ENCODE measurements at regions not wholly inside any gene's neighbourhood (a gene's known extent, or its start where the extent isn't known, plus 50 kb on each side); places are given as distances from the start of the nearest gene placed in this dataset.
"Not testable (repeated sequence)": the region's sequence is repeated elsewhere in the genome, so short reads cannot be mapped to it uniquely, and the experiment has no call there.

- intact Hi-C loops (cut with DNase I; ENCODE audit: low total_unique reads) (no loop called here), in situ Hi-C loops (cut with MboI; ENCODE audit: low pct_ligation_motif_present in 1 of 4, low pct_unique_long_range_greater_than_20kb in 1 of 4, low sequenced_read_pairs in 3 of 4) (no loop called here)
- Histone ChIP-seq H3K27ac (no peak overlapping the region), H3K4me1 (peaks cover 0 to 11% (median 7%) of the 10 kb centered on the region in 4 donors), H3K36me3 (no peaks in the 10 kb centered on the region), H3K9me3 (no peaks in the 10 kb centered on the region), H3K4me3 (no peak overlapping the region), H3K27me3 (peaks cover 30% of the 10 kb centered on the region)
- no peak for DNase-seq
- 19 to 26% methylated on average over 7 to 9 of the region's 9 CpGs for WGBS, 2 donors (ENCODE audit: low coverage in 1 of 2)
- TF ChIP-seq POLR2AphosphoS5 (IDR thresholded peaks at IDR 0.05): no peak
- TF ChIP-seq EP300 (IDR thresholded peaks at IDR 0.05; ENCODE audit: low read depth): no peak
- TF ChIP-seq CTCF (IDR thresholded peaks at IDR 0.05): no peak
- no peak for TF ChIP-seq POLR2A (IDR thresholded peaks at IDR 0.05)
Observed at GRCh38 chr17:77802333-77802615, 156.2 kb upstream of the TNRC6C start.

GRCh38 chr17:77802811-77803220, 155.7 kb upstream of the TNRC6C start:
- Histone ChIP-seq H3K27me3 (peaks cover 30% of the 10 kb centered on the region), H3K27ac (peak overlapping the region in 2 of 4 donors; percentile 3 to 4), H3K9me3 (no peaks in the 10 kb centered on the region), H3K4me1 (peaks cover 0 to 11% (median 7%) of the 10 kb centered on the region in 4 donors), H3K4me3 (no peak overlapping the region), H3K36me3 (no peaks in the 10 kb centered on the region)
- in situ Hi-C loops (cut with MboI; ENCODE audit: low pct_ligation_motif_present in 1 of 4, low pct_unique_long_range_greater_than_20kb in 1 of 4, low sequenced_read_pairs in 3 of 4) (no loop called here), intact Hi-C loops (cut with DNase I; ENCODE audit: low total_unique reads) (no loop called here)
- DNase-seq: no peak
- no peak for TF ChIP-seq POLR2AphosphoS5 (IDR thresholded peaks at IDR 0.05)
- no peak for TF ChIP-seq CTCF (IDR thresholded peaks at IDR 0.05)
- TF ChIP-seq POLR2A (IDR thresholded peaks at IDR 0.05): no peak
- TF ChIP-seq EP300 (IDR thresholded peaks at IDR 0.05; ENCODE audit: low read depth): no peak
- 6 to 11% methylated on average over 6 to 10 of the region's 10 CpGs for WGBS, 2 donors (ENCODE audit: low coverage in 1 of 2)

DNA sequence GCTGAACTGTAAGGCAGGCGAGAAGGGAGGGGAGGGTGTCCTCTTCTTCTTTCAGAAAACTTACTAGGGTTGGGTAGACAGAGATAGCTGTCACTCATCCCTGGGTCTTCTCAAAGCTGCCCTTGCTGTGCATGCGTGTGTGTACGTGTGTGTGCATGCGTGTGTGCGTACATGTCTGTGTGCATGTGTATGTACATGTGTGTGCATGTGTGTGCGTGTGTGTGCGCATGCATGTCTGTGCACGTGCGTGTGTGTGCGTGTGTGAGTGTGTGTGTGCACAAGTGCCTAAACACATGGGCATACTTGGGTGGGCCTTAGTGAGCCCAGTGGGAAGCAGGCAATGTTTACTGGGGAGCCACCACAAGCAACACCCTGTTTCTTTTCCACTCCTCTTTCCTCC, 154.8 kb upstream of the TNRC6C start:
- no peak overlapping the region for H3K4me3 ChIP-seq
- H3K27me3 ChIP-seq: peaks cover 30% of the 10 kb centered on the region
- DNase-seq: no peak
- intact Hi-C loops (cut with DNase I; ENCODE audit: low total_unique reads): no loop called here
- in situ Hi-C loops (cut with MboI; ENCODE audit: low pct_ligation_motif_present in 1 of 4, low pct_unique_long_range_greater_than_20kb in 1 of 4, low sequenced_read_pairs in 3 of 4): no loop called here
- H3K36me3 ChIP-seq: no peaks in the 10 kb centered on the region
- no peaks in the 10 kb centered on the region for H3K9me3 ChIP-seq
- peaks cover 0 to 11% (median 7%) of the 10 kb centered on the region in 4 donors for H3K4me1 ChIP-seq
- TF ChIP-seq EP300 (IDR thresholded peaks at IDR 0.05; ENCODE audit: low read depth) (no peak), CTCF (IDR thresholded peaks at IDR 0.05) (no peak), POLR2A (IDR thresholded peaks at IDR 0.05) (no peak), POLR2AphosphoS5 (IDR thresholded peaks at IDR 0.05) (no peak)
- WGBS, 2 donors (ENCODE audit: low coverage in 1 of 2): 94% methylated on average over 10 of the region's 10 CpGs; no CpG with 5 or more reads in 1 of the 2 donors
- no peak overlapping the region for H3K27ac ChIP-seq

DNA sequence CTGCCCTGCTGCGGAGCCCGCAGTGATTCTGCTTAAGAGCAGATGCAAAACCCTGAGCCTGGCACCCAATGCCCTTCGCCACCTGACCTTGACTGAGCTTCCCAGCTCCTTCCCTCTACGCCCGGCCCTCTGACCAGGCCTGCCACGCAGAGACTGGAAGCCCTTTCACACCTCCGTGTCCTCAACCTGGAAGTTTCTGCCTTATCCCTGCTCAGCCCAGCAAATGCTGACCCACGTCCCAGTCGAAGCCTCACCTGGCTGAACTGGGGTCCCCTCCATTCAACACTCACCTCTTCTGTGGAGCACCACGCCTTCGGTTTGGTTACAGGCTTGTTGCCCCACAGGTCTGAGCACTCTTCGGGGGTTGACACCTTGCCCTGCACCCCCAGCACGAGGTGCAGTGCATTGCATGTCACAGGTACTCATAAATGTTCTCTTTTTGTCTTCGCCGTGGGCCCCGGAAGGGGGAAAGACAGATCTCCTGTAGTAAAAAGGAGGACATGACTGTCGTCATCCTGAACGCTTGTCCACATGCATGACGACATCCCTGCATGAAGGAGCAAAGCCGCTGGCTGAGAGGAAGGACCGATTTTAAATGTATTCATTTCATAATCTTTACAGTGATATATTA, 153.6 kb upstream of the TNRC6C start:
- H3K4me3 ChIP-seq: no peak overlapping the region
- in situ Hi-C loops (cut with MboI; ENCODE audit: low pct_ligation_motif_present in 1 of 4, low pct_unique_long_range_greater_than_20kb in 1 of 4, low sequenced_read_pairs in 3 of 4): no loop called here
- WGBS, 2 donors (ENCODE audit: low coverage in 1 of 2): 85 to 88% methylated on average over 3 to 21 of the region's 21 CpGs
- intact Hi-C loops (cut with DNase I; ENCODE audit: low total_unique reads): no loop called here
- H3K4me1 ChIP-seq: peaks cover 0 to 11% (median 7%) of the 10 kb centered on the region in 4 donors
- no peak overlapping the region for H3K27ac ChIP-seq
- H3K27me3 ChIP-seq: peaks cover 30% of the 10 kb centered on the region
- no peak for DNase-seq
- no peaks in the 10 kb centered on the region for H3K36me3 ChIP-seq
- no peaks in the 10 kb centered on the region for H3K9me3 ChIP-seq
- TF ChIP-seq EP300 (IDR thresholded peaks at IDR 0.05; ENCODE audit: low read depth) (no peak), POLR2A (IDR thresholded peaks at IDR 0.05) (no peak), CTCF (IDR thresholded peaks at IDR 0.05) (no peak), POLR2AphosphoS5 (IDR thresholded peaks at IDR 0.05) (no peak)

GRCh38 chr17:77805970-77806369, 152.5 kb upstream of the TNRC6C start:
- H3K9me3 ChIP-seq; H3K36me3 ChIP-seq; intact Hi-C loops (cut with DNase I; ENCODE audit: low total_unique reads); H3K27ac ChIP-seq; in situ Hi-C loops (cut with MboI; ENCODE audit: low pct_ligation_motif_present in 1 of 4, low pct_unique_long_range_greater_than_20kb in 1 of 4, low sequenced_read_pairs in 3 of 4); H3K4me3 ChIP-seq; DNase-seq: not testable (repeated sequence)
- Histone ChIP-seq H3K27me3 (peaks cover 22% of the 10 kb centered on the region), H3K4me1 (peaks cover 0 to 11% (median 7%) of the 10 kb centered on the region in 4 donors)
- 78 to 81% methylated on average over 4 to 6 of the region's 6 CpGs for WGBS, 2 donors (ENCODE audit: low coverage in 1 of 2)

Measured in transverse colon (tissue), 4 donors.